ENCODE measurements at regions not wholly inside any gene's neighbourhood (a gene's known extent, or its start where the extent isn't known, plus 50 kb on each side); places are given as distances from the start of the nearest gene placed in this dataset.

DNA sequence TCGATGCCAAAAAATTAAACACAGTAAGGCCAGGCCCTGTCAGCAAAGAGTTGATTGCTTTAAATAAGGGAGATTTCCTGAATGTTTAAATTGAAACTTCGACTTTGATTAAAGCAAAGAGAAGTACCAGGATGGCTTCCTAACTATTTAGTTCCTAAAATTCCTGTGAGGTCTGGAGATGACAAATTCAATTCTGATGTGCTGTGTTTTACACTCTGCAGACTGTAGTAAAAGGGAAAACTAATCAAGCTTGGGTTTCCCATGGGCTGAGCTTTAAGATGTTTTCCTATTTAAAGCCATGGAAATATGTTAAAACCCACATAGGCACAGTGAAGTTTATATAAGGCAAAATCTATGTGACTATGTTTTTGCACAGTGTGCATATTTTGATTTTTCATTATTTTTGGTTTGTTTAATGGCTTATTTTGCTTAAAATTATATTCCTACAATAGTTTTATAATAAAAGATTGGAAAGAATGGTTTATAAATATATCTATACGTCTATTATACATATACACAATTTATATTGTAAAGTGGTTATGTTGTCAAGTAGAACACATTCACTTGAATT lies 198.5 kb upstream of the EYA4 start:
- DNase-seq (ENCODE audit: low spot score): no peak
- TF ChIP-seq, protein P1, sequence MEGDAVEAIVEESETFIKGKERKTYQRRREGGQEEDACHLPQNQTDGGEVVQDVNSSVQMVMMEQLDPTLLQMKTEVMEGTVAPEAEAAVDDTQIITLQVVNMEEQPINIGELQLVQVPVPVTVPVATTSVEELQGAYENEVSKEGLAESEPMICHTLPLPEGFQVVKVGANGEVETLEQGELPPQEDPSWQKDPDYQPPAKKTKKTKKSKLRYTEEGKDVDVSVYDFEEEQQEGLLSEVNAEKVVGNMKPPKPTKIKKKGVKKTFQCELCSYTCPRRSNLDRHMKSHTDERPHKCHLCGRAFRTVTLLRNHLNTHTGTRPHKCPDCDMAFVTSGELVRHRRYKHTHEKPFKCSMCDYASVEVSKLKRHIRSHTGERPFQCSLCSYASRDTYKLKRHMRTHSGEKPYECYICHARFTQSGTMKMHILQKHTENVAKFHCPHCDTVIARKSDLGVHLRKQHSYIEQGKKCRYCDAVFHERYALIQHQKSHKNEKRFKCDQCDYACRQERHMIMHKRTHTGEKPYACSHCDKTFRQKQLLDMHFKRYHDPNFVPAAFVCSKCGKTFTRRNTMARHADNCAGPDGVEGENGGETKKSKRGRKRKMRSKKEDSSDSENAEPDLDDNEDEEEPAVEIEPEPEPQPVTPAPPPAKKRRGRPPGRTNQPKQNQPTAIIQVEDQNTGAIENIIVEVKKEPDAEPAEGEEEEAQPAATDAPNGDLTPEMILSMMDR (IDR thresholded peaks at IDR 0.05; ENCODE audit: extremely low read depth, insufficient read depth, missing control alignments): no peak
- in situ Hi-C loops (cut with MboI; ENCODE audit: low pct_unique_long_range_greater_than_20kb, low sequenced_read_pairs, unreplicated experiment): no loop called here

DNA sequence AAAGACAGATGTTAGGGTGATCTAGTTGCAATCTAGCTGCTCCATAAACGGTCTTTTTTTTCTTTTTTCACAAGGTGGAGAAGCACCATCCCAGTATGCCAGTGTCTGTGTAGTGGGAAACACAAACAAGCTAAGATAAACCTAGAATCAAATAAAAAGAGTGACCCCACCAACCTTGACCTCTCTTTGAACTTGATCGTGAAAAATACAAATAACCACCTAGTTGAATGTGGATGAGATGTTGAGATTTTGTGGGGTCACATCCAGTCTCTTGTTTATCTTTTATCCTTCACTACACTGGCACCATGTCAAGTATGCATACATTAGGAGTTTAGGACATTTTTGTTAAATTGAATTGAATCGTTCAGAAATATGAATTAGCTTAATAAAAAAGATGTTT lies 194.6 kb upstream of the EYA4 start:
- in situ Hi-C loops (cut with MboI; ENCODE audit: low pct_unique_long_range_greater_than_20kb, low sequenced_read_pairs, unreplicated experiment): no loop called here

DNA sequence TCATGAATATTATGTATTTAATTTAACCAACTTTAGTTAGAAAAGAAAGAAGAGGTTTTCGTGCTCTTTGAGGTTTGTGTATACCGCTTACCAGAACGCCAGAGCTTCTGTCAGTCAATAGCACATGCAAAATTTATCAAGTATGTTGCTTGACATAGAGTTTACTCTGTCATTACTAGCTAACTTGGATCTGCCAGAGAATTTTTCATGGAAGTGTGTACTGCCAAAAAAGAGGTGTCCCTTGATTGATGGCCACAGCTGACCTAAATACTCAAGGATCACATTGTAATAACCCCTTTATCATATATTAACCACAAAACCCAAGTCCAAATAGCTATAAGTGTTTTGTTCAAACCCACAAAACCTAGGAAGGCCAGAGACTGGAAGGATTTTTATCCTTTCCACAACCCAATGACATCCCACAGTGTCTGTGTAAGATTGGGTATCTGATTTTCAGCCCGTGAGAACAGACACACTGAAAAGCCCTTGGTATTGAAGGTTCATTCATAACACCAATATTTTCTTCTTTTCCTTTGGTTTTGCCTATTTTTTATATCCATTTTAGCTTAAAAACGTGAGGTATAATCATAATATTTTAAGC lies 194.0 kb upstream of the EYA4 start:
- TF ChIP-seq, protein P1 (IDR thresholded peaks at IDR 0.05; ENCODE audit: extremely low read depth, insufficient read depth, missing control alignments): no peak
- in situ Hi-C loops (cut with MboI; ENCODE audit: low pct_unique_long_range_greater_than_20kb, low sequenced_read_pairs, unreplicated experiment): no loop called here

More for the DNA sequence above, 194.6 kb upstream of the EYA4 start:
- no peak for DNase-seq (ENCODE audit: low spot score)
- TF ChIP-seq, protein P1 (IDR thresholded peaks at IDR 0.05; ENCODE audit: extremely low read depth, insufficient read depth, missing control alignments): no peak

DNA sequence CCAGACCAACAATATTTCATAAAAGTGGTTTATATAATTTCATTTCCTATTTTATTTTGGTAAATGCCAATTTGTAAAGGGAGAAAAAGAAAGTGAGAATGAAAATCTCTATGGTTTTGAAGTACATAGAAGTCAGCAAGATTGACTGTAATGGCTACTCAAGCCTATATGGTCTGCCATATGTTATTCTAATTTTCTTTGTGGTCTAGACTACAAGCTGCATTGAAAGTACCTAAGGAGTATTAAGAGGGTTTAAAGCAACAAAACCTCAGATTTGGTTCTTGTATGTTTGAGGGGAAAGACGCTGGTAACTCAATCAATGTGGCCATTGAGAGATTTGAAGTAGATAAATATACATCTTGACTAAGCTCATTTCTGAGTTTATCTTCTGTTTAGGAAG lies 193.5 kb upstream of the EYA4 start:
- TF ChIP-seq, protein P1 (IDR thresholded peaks at IDR 0.05; ENCODE audit: extremely low read depth, insufficient read depth, missing control alignments): no peak
- in situ Hi-C loops (cut with MboI; ENCODE audit: low pct_unique_long_range_greater_than_20kb, low sequenced_read_pairs, unreplicated experiment): no loop called here
- DNase-seq (ENCODE audit: low spot score): no peak

More for the DNA sequence above, 194.0 kb upstream of the EYA4 start:
- no peak for DNase-seq (ENCODE audit: low spot score)

GRCh38 chr6:133051240-133051639 lies 189.9 kb upstream of the EYA4 start:
- no peak for DNase-seq (ENCODE audit: low spot score)
- TF ChIP-seq, protein P1 (IDR thresholded peaks at IDR 0.05; ENCODE audit: extremely low read depth, insufficient read depth, missing control alignments): no peak
- in situ Hi-C loops (cut with MboI; ENCODE audit: low pct_unique_long_range_greater_than_20kb, low sequenced_read_pairs, unreplicated experiment): no loop called here

- TF ChIP-seq, protein P1 (IDR thresholded peaks at IDR 0.05; ENCODE audit: extremely low read depth, insufficient read depth, missing control alignments): no peak
- in situ Hi-C loops (cut with MboI; ENCODE audit: low pct_unique_long_range_greater_than_20kb, low sequenced_read_pairs, unreplicated experiment): no loop called here
Observed at GRCh38 chr6:133052465-133052864, 188.7 kb upstream of the EYA4 start.

More at GRCh38 chr6:133052465-133052864, 188.7 kb upstream of the EYA4 start:
- no peak for DNase-seq (ENCODE audit: low spot score)
